Hepatocyte (in vitro differentiated cells): ENCODE measurements at regions not wholly inside any gene's neighbourhood (a gene's known extent, or its start where the extent isn't known, plus 50 kb on each side); places are given as distances from the start of the nearest gene placed in this dataset.

ENCODE experiments used
- DNase-seq: peaks from one replicate; pipeline ENCODE4 v3.0.0-alpha.2; 2016; ENCODE audit warnings: low spot score
- H2AFZ ChIP-seq: fragments of 200-600 bp; sonication (generic); 2 replicates; pipeline ENCODE4 v1.6.0; 2016; ENCODE audit warnings: antibody characterized with exemption, mild to moderate bottlenecking
- H3K27ac ChIP-seq: fragments of 200-600 bp; sonication (generic); 2 replicates; pipeline ENCODE4 v1.5.1; 2016; ENCODE audit warnings: mild to moderate bottlenecking
- H3K27me3 ChIP-seq: fragments of 200-600 bp; sonication (generic); 2 replicates; pipeline ENCODE4 v1.6.1; 2016
- H3K36me3 ChIP-seq: fragments of 200-600 bp; sonication (generic); replicated peaks from 2 replicates; pipeline ENCODE4 v1.5.1; 2016; ENCODE audit warnings: low read depth; ENCODE audit not compliant: insufficient read depth
- H3K4me1 ChIP-seq: fragments of 200-600 bp; sonication (generic); 2 replicates; pipeline ENCODE4 v1.5.1; 2016; ENCODE audit warnings: mild to moderate bottlenecking, moderate library complexity; ENCODE audit not compliant: insufficient read depth
- H3K4me2 ChIP-seq: fragments of 200-600 bp; sonication (generic); 2 replicates; pipeline ENCODE4 v1.6.0; 2016
- H3K4me3 ChIP-seq: fragments of 200-600 bp; sonication (generic); 2 replicates; pipeline ENCODE4 v1.5.1; 2016; ENCODE audit warnings: mild to moderate bottlenecking
- H3K79me2 ChIP-seq: fragments of 200-600 bp; sonication (generic); 2 replicates; pipeline ENCODE4 v1.6.0; 2017; ENCODE audit warnings: mild to moderate bottlenecking
- H3K9me2 ChIP-seq: fragments of 200-600 bp; sonication (generic); replicated peaks from 2 replicates; pipeline ENCODE4 v1.6.0; 2017; ENCODE audit warnings: mild to moderate bottlenecking; ENCODE audit not compliant: insufficient read depth
- H3K9me3 ChIP-seq: fragments of 200-600 bp; sonication (generic); 2 replicates; pipeline ENCODE4 v1.5.1; 2016; ENCODE audit warnings: low read depth, mild to moderate bottlenecking
- H4K20me1 ChIP-seq: fragments of 200-600 bp; sonication (generic); 2 replicates; pipeline ENCODE4 v1.6.0; 2016; ENCODE audit warnings: mild to moderate bottlenecking; ENCODE audit not compliant: insufficient read depth, poor library complexity, severe bottlenecking
- EZH2 ChIP-seq: fragments of 200-600 bp; sonication (generic); IDR thresholded peaks from 2 replicates; pipeline ENCODE4 v1.6.1; 2016; ENCODE audit warnings: antibody characterized with exemption, mild to moderate bottlenecking, borderline replicate concordance
- EZH2phosphoT487 ChIP-seq: fragments of 200-600 bp; sonication (generic); IDR thresholded peaks from one replicate; pipeline ENCODE4 v1.6.1; 2018; ENCODE audit warnings: antibody characterized with exemption, mild to moderate bottlenecking, low read depth, moderate library complexity; ENCODE audit not compliant: unreplicated experiment, severe bottlenecking
- WGBS: methylation state at CpG from one replicate; pipeline ENCODE4 v1.1.6; 2016; ENCODE audit warnings: low lambda C conversion rate; ENCODE audit errors: missing lambda C conversion rate; 5-methylcytosine and 5-hydroxymethylcytosine counted together
- TF ChIP-seq, protein P1 (sequence below): fragments of 200-600 bp; sonication (generic); IDR thresholded peaks from 2 replicates; pipeline ENCODE4 v1.5.1; 2016; ENCODE audit warnings: antibody characterized with exemption, mild to moderate bottlenecking; ENCODE audit not compliant: poor library complexity

DNA sequence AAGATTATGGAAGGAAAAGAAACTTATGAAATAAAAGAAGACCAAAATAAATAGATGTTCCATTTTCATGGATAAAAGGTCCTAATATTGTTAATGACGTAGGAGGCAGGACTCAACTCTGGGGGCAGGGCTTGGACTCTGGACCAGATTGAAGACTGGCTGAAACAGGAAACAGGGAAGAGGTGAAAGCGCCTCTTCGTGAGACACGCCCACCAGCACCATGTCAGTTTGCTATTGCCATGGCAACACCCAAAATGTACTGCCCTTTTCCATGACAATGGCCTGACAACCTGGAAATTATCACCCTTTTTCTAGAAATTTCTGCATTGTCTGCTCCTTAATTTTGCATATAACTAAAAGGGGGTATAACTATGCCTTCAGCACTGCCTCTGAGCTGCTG, 1522.2 kb downstream of the TBC1D22A start:
- DNase-seq: no peak
- WGBS: 86% methylated on average over 4 of the region's 4 CpGs
- no peak overlapping the region for H3K4me2 ChIP-seq

DNA sequence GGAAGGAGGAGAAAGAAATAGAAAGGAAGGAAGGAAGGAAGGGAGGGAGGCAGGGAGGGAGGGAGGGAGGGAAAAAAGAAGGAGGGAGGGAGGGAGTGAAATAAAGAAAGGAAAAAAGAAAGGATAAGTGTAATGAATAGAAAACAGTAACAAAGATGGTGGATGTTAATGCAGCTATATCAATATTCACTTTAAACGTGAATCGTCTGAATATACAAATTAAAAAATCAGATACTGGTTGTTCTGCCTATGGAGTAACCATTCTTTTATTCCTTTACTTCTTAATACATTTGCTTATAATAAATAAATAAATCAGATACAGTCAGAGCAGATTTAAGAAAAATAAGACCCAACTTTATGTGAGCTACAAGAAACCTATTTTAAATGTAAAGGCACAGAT, 1520.4 kb downstream of the TBC1D22A start:
- Histone ChIP-seq H4K20me1 (no peaks in the 10 kb centered on the region), H2AFZ (no peak overlapping the region), H3K27ac (no peak overlapping the region), H3K4me1 (peaks cover 11% of the 10 kb centered on the region), H3K9me3 (peaks cover 3% of the 10 kb centered on the region), H3K36me3 (no peaks in the 10 kb centered on the region), H3K27me3 (peaks cover 2% of the 10 kb centered on the region), H3K79me2 (no peaks in the 10 kb centered on the region), H3K4me3 (no peak overlapping the region), H3K4me2 (no peak overlapping the region), H3K9me2 (no peaks in the 10 kb centered on the region)
- no peak for DNase-seq
- no peak for TF ChIP-seq EZH2
- TF ChIP-seq EZH2phosphoT487: no peak
- TF ChIP-seq, protein P1, sequence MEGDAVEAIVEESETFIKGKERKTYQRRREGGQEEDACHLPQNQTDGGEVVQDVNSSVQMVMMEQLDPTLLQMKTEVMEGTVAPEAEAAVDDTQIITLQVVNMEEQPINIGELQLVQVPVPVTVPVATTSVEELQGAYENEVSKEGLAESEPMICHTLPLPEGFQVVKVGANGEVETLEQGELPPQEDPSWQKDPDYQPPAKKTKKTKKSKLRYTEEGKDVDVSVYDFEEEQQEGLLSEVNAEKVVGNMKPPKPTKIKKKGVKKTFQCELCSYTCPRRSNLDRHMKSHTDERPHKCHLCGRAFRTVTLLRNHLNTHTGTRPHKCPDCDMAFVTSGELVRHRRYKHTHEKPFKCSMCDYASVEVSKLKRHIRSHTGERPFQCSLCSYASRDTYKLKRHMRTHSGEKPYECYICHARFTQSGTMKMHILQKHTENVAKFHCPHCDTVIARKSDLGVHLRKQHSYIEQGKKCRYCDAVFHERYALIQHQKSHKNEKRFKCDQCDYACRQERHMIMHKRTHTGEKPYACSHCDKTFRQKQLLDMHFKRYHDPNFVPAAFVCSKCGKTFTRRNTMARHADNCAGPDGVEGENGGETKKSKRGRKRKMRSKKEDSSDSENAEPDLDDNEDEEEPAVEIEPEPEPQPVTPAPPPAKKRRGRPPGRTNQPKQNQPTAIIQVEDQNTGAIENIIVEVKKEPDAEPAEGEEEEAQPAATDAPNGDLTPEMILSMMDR: no peak
- 89% methylated on average over 2 of the region's 2 CpGs for WGBS

More for the DNA sequence above, 1522.2 kb downstream of the TBC1D22A start:
- Histone ChIP-seq H3K27me3 (peaks cover 2% of the 10 kb centered on the region), H3K36me3 (no peaks in the 10 kb centered on the region), H3K79me2 (no peaks in the 10 kb centered on the region), H3K27ac (no peak overlapping the region), H3K9me2 (no peaks in the 10 kb centered on the region), H3K4me1 (no peaks in the 10 kb centered on the region), H2AFZ (no peak overlapping the region), H3K9me3 (peaks cover 3% of the 10 kb centered on the region), H4K20me1 (no peaks in the 10 kb centered on the region), H3K4me3 (no peak overlapping the region)
- TF ChIP-seq EZH2 (no peak), EZH2phosphoT487 (no peak)
- TF ChIP-seq, protein P1: no peak

DNA sequence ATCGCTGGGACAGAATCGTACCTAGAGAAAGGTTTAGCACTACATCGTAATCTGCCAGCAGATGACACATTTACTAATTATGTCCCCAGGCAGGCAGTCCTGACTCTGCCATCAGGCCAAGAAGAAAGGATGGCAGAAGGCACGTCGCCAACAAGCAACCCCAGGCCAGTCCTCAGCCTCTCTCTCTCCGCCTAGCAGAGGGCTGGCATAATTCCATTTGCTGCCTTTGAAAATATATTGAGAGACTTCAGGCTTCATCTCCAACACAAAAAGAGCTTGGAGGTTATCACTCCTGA, 1517.0 kb downstream of the TBC1D22A start:
- DNase-seq: no peak
- Histone ChIP-seq H3K4me1 (peaks cover 25% of the 10 kb centered on the region), H2AFZ (no peak overlapping the region), H3K27me3 (no peaks in the 10 kb centered on the region), H4K20me1 (no peaks in the 10 kb centered on the region), H3K4me2 (no peak overlapping the region), H3K9me3 (peaks cover 3% of the 10 kb centered on the region), H3K4me3 (no peak overlapping the region), H3K79me2 (no peaks in the 10 kb centered on the region), H3K9me2 (no peaks in the 10 kb centered on the region), H3K27ac (no peak overlapping the region), H3K36me3 (no peaks in the 10 kb centered on the region)
- TF ChIP-seq EZH2 (no peak), EZH2phosphoT487 (no peak)
- TF ChIP-seq, protein P1: no peak
- 83% methylated on average over 6 of the region's 6 CpGs for WGBS
